GM12801 (cell line): ENCODE measurements at regions not wholly inside any gene's neighbourhood (a gene's known extent, or its start where the extent isn't known, plus 50 kb on each side); places are given as distances from the start of the nearest gene placed in this dataset.

Experiments
- TF ChIP-seq, protein P1 (sequence below): IDR thresholded peaks from one replicate; pipeline ENCODE4 v1.5.1; 2011; ENCODE audit warnings: control low read depth; ENCODE audit not compliant: insufficient read length; ENCODE audit errors: extremely low read depth

GRCh38 chr3:157979022-157979421 lies 127.2 kb downstream of the SHOX2 start:
- TF ChIP-seq, protein P1, sequence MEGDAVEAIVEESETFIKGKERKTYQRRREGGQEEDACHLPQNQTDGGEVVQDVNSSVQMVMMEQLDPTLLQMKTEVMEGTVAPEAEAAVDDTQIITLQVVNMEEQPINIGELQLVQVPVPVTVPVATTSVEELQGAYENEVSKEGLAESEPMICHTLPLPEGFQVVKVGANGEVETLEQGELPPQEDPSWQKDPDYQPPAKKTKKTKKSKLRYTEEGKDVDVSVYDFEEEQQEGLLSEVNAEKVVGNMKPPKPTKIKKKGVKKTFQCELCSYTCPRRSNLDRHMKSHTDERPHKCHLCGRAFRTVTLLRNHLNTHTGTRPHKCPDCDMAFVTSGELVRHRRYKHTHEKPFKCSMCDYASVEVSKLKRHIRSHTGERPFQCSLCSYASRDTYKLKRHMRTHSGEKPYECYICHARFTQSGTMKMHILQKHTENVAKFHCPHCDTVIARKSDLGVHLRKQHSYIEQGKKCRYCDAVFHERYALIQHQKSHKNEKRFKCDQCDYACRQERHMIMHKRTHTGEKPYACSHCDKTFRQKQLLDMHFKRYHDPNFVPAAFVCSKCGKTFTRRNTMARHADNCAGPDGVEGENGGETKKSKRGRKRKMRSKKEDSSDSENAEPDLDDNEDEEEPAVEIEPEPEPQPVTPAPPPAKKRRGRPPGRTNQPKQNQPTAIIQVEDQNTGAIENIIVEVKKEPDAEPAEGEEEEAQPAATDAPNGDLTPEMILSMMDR, result no peak

DNA sequence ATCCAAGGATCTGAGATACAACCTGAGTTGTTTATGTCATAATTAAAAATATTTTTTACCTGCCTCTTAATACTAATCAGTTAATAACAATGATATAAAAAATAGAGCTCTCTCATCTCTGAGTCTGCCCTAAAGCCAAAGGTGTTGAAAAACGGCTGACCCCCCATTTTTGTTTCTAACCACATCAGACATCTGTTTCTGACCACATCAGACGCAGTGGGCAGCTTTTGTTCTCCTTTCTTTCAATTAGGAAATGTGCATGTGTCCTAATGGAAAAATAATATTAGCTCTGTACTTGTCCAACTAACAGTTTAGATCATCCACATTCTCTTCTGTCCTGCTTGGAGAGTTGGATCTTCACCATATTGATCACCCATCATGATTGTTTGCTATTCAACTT lies 144.6 kb downstream of the SHOX2 start:
- TF ChIP-seq, protein P1, result no peak

GRCh38 chr3:157958457-157958856 lies 147.8 kb downstream of the SHOX2 start:
- TF ChIP-seq, protein P1, result no peak

GRCh38 chr3:157956850-157957249 lies 149.4 kb downstream of the SHOX2 start:
- TF ChIP-seq, protein P1, result no peak

- TF ChIP-seq, protein P1, result no peak
Measured at GRCh38 chr3:157956176-157956575, 150.0 kb downstream of the SHOX2 start.

- TF ChIP-seq, protein P1, result no peak
Measured at GRCh38 chr3:157953565-157953964, 152.7 kb downstream of the SHOX2 start.

DNA sequence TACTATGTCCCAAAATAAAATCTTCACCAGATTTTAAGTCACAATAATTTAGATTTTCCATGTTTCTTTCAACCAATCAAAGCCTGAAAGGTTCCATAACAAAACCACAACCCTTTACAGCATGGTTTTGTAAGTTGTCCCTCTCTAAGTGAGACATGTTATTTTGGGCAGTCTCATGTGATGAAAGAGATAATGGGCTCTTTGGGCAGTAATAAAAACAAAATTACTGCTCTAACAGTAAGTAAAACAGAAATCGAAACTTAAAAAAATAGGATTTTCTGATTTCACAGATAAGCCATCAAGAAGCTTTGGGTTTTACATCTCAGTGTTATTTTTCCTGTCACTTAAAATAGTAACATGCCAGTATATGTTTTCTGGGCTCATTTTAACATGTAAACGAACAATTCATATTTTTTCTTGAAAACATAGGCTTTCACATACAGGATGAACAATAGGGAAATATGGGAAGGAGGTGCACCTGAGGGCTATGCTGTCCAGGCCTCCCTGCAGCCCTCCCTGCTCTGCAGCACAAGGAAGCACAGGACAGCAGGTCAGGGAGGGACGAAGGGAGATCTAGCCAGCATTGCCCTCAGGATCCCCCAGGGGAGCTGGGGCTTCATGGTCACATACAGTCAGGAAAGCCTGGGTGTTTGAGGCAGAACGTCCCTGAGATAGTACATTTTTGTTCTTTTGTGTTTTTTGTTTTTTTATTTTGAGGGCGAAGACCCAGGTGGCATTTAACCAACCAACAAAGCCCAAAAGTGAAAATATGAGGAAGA lies 157.4 kb downstream of the SHOX2 start:
- TF ChIP-seq, protein P1, result no peak
